Activated naive CD4-positive, alpha-beta T cell treated with anti-CD3 and anti-CD28 coated beads, Interleukin-2, amount 50 U/mL, for 72 hours (primary cell): ENCODE measurements at regions not wholly inside any gene's neighbourhood (a gene's known extent, or its start where the extent isn't known, plus 50 kb on each side); places are given as distances from the start of the nearest gene placed in this dataset.

Experiments used
- ATAC-seq, 2 donors: fragments of 150-1000 bp; cut with Tn5 transposase; 2 replicates each; pipeline ENCODE4 v1.10.0; 2021; ENCODE audit warnings: mild to moderate bottlenecking in 2 of 2, moderate library complexity in 2 of 2
- DNase-seq, 2 donors: peaks; one replicate each; pipeline ENCODE4 v3.0.0; 2021 to 2022; ENCODE audit warnings: low spot score in 2 of 2
- H3K27ac Mint-ChIP-seq, 2 donors: one replicate each; pipeline ENCODE4 v1.8.0; 2022; ENCODE audit warnings: mild to moderate bottlenecking in 2 of 2, mixed read lengths in 2 of 2
- H3K36me3 Mint-ChIP-seq, 2 donors: one replicate each; pipeline ENCODE4 v1.8.0; 2022; ENCODE audit warnings: mixed read lengths in 2 of 2
- H3K9me3 Mint-ChIP-seq, 2 donors: one replicate each; pipeline ENCODE4 v1.8.0; 2022; ENCODE audit warnings: mixed read lengths in 2 of 2

DNA sequence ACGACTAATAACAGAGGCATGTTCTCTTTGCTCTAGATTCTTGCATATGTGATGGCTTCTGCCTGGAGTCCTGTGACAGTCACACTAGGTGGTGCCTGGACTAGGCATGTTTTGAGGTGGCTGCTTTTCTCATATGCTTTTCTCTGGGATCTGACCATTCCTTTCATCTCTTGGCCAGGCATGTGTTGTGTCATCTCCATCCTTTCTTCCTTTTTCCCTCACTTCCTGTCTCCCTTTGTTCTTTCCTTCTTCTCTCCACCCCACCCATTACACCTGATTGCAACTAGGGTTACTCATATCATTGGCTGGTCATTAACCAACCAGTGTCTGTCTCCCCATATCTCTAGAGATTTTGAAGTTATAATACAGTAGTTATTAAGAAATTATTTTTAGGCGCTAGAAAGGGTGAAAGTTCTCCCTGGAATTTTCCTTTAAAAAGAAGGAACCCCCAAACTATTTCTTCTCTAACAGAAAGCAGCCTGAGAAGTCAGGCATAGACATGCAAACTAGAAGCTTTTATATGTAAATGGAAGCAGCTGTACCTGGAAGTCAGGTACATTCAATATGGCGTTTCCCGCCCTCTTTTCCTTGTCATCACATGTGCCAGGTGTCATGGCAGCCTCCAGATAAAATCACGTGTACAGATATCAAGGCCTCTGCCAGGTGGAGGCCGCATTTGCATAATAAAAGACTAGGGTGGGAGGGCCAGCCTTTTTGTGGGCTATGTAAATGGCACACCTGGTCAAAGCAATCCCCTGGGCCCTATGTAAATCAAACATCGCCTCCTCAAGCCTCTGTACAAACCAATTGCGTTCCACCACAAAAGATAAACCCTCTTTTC is 220.4 kb upstream of the MEX3C start:
- Mint-ChIP-seq H3K9me3 (no peaks in the 10 kb centered on the region), H3K36me3 (no peaks in the 10 kb centered on the region), H3K27ac (no peak overlapping the region)
- no peak for DNase-seq
- ATAC-seq: no peak

- no peaks in the 10 kb centered on the region for H3K36me3 Mint-ChIP-seq
- ATAC-seq (peak; percentile 75 to 84), DNase-seq (peak in 1 of 2 donors; percentile 4)
- no peak overlapping the region for H3K27ac Mint-ChIP-seq
- H3K9me3 Mint-ChIP-seq: peaks cover 2 to 6% of the 10 kb centered on the region in 2 donors
Measured at GRCh38 chr18:51425475-51425874, 228.0 kb upstream of the MEX3C start.

DNA sequence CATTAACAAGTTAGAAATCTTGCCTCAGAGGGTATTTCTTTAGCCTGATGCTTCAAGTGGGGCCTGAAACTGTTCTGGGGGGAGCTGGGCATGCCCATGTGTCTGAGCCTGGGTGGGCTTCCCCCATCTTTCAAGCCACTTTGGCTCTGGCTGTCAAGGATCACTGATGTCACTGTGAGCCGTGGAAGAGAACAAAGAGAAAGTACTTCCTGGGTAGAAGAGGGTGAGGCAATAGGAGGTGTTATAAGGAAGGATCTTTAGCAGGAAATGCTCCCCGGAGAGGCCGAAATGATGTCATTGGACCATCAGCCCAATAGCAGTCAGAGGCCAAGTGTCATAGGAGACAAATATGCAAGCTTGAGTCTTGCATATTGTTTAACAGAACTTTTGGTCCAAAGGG is 228.4 kb upstream of the MEX3C start:
- H3K9me3 Mint-ChIP-seq: peaks cover 4 to 6% of the 10 kb centered on the region in 2 donors
- DNase-seq (no peak), ATAC-seq (peak; percentile 26 to 48)
- no peak overlapping the region for H3K27ac Mint-ChIP-seq
- no peaks in the 10 kb centered on the region for H3K36me3 Mint-ChIP-seq

GRCh38 chr18:51426996-51427395 is 229.5 kb upstream of the MEX3C start:
- DNase-seq: no peak
- no peak for ATAC-seq
- H3K9me3 Mint-ChIP-seq: peaks cover 4 to 10% of the 10 kb centered on the region in 2 donors
- H3K27ac Mint-ChIP-seq: no peak overlapping the region
- no peaks in the 10 kb centered on the region for H3K36me3 Mint-ChIP-seq

- ATAC-seq (no peak), DNase-seq (no peak)
- Mint-ChIP-seq H3K9me3 (peaks cover 4 to 10% of the 10 kb centered on the region in 2 donors), H3K36me3 (no peaks in the 10 kb centered on the region), H3K27ac (no peak overlapping the region)
Measured at GRCh38 chr18:51429644-51430043, 232.2 kb upstream of the MEX3C start.

GRCh38 chr18:51430538-51430937 is 233.1 kb upstream of the MEX3C start:
- Mint-ChIP-seq H3K27ac (no peak overlapping the region), H3K36me3 (no peaks in the 10 kb centered on the region), H3K9me3 (peaks cover 4 to 10% of the 10 kb centered on the region in 2 donors)
- ATAC-seq (no peak), DNase-seq (no peak)

DNA sequence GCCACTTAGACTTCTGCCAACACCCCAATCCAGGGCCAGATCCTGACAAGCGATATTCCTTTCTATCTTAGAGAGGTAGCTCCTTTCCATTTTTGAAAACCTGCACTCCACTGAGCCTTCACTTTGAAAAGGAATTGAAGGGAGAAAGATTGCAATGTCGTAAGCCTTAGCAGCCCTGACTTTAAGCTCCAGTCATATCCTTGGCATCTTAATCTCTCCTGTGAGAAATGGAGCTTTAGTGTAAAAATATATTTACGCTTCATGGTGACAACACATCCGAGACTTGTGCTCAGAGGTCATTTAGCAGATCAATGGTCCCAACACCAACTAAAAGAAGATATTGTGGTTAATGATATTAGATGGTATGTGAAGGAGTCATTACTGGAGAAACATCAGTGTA is 235.8 kb upstream of the MEX3C start:
- ATAC-seq (no peak), DNase-seq (no peak)
- no peak overlapping the region for H3K27ac Mint-ChIP-seq
- H3K36me3 Mint-ChIP-seq: no peaks in the 10 kb centered on the region
- peaks cover 4 to 10% of the 10 kb centered on the region in 2 donors for H3K9me3 Mint-ChIP-seq

GRCh38 chr18:51433881-51434280 is 236.4 kb upstream of the MEX3C start:
- Mint-ChIP-seq H3K9me3 (peaks cover 4 to 8% of the 10 kb centered on the region in 2 donors), H3K36me3 (no peaks in the 10 kb centered on the region), H3K27ac (no peak overlapping the region)
- DNase-seq (no peak), ATAC-seq (no peak)

GRCh38 chr18:51437280-51438271 is 240.1 kb upstream of the MEX3C start:
- Mint-ChIP-seq H3K36me3 (peaks cover 0 to under 1% of the 10 kb centered on the region in 2 donors), H3K27ac (no peak overlapping the region), H3K9me3 (no peaks in the 10 kb centered on the region)
- DNase-seq: no peak
- ATAC-seq: no peak

DNA sequence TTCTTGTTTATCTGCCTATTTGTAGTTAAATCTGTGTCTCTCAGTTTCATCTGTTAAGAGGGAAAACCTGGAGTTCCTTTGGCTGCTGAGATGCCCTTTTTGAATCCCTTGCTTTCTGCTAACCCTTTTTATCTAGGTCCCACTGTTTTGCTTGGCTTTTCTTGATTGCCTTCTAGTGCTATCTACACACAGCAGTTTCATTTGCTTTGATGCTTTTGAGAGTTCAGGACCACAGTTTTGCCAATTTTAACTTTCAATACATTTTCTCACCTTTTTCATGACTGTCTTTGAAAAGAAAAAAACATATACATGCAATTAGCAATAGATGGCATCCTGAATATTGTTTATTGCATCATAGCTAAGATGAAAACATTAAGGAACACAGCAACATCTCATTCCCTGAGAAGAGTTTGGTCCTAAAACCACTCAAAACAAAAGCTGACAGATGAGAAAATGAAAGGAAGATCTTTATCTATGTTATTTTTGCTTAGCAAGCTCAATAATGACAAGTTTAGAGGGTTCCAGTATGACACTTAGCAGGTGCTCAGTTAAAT is 241.4 kb upstream of the MEX3C start:
- H3K9me3 Mint-ChIP-seq: no peaks in the 10 kb centered on the region

DNA sequence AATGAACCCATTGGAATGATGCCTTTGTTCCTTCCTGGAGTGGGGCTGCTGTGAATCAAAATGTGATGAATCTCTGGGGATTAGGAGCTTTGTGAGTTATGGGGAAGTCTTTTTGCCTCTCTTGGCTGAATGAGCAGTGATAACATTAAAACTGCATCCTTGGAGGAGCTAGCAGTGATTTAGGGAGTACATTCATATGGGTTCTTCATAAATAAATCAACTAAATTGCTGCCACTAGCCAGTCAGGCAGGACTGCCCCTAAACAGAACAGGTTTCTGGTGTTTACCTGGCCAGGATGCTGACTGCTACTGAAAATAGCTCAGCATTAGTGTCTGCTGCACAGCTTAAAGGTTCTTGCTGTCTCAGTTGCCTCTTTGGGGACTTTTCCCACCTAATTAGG is 244.5 kb upstream of the MEX3C start:
- Mint-ChIP-seq H3K27ac (no peak overlapping the region), H3K36me3 (peaks cover 0 to 5% of the 10 kb centered on the region in 2 donors), H3K9me3 (no peaks in the 10 kb centered on the region)
- DNase-seq (no peak), ATAC-seq (no peak)

More for the DNA sequence above, 241.4 kb upstream of the MEX3C start:
- DNase-seq: no peak
- H3K27ac Mint-ChIP-seq: no peak overlapping the region
- H3K36me3 Mint-ChIP-seq: peaks cover 0 to 5% of the 10 kb centered on the region in 2 donors
- no peak for ATAC-seq

DNA sequence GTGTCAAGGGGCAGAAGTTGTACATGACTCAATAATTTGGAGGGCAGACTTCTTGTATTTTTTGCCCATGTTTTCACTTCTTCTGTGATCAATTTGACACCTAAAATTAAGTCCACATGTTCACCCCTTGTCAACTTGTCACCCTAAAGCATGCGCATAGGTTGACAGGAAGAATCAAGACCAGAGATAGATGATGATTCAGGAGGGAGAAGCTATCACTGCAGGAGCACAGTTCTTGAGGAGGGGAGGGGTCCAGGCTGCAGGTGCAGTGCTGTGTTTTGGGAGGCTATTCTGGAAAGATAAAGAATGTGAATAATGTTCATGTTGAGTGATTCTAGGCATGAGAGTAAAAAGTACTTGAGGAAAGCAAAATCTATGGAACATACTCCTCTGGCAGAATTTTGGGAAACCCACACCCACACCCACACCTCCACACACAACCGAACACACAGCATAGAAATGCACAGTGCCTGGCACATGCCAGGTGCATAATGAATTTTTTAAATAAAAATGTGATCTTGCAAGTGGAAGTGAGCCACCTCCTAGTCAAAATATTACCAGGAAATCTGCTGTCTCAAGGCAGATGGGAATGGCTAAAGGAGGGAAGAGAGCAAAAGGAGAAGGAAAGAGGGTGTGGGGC is 249.2 kb upstream of the MEX3C start:
- peaks cover 0 to 5% of the 10 kb centered on the region in 2 donors for H3K36me3 Mint-ChIP-seq
- no peak overlapping the region for H3K27ac Mint-ChIP-seq
- DNase-seq: no peak
- no peaks in the 10 kb centered on the region for H3K9me3 Mint-ChIP-seq
- ATAC-seq: no peak

DNA sequence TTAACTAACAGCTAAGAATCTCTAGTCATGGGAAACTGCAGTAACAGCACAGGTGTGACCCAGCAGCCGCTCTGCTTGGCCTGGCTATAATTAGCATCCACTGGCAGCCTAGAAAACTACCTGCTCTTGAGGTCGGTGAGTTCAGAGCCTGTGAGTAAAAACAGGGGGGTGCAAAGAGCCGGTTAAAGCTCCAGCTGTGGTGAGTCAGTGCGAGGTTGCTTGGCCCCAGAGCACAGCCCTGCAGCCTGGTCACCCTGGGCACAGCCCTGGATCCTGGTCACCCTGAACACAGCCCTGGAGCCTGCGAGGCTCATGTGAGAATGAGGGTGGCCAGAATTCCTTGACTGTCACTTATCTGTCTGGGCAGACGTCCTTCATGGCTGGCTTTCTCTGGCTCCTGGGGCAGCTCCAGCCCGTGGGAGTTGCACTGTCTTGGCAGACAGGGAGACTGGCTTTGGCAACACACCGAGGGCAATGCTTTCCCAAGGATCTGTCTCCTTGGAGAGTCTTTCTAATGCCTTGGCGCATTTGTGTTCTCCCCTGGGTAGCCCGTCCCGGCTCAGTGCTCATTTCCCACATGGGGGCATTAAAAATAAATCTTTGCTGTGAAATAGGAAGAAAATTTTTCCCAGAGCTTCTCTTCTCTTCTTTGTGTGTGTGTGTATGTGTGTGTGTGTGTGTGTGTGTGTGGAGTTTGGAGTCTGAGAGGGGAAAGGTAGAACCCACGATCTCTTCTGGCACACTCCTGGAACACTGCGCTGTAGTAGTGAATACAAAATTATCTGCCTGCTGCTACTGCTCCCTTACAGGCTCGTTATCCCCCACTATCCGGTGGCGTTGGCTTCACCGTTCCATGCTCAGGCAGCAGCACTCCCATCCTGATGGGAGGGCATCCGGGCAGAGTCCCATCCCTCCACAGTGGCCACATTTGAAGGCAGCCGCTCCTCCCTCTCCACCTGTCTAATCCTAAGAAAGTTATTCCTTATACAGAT is 250.2 kb upstream of the MEX3C start:
- Mint-ChIP-seq H3K36me3 (peaks cover 0 to 3% of the 10 kb centered on the region in 2 donors), H3K9me3 (no peaks in the 10 kb centered on the region), H3K27ac (no peak overlapping the region)
- ATAC-seq (no peak), DNase-seq (no peak)

DNA sequence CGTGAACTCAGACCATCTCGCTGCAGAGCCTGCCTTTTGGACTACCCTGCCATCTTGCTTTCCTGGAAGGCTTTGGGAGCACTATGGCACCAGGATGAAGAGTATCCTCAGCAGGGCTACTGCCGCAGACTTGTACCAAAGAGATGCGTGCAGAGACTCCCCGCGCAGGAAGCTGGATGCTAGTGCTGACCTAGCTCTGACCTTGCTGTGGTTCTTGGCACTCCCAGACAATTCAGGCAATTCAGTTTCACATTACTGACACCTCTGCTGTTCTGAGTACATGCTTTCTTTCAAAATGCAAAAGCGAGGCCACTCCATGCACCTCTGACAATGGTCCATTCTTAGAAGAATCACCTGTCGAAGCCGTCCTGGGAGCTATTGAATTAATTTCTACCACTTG is 251.5 kb upstream of the MEX3C start:
- H3K27ac Mint-ChIP-seq: no peak overlapping the region
- no peak for DNase-seq
- no peaks in the 10 kb centered on the region for H3K36me3 Mint-ChIP-seq
- no peaks in the 10 kb centered on the region for H3K9me3 Mint-ChIP-seq
- ATAC-seq: no peak

DNA sequence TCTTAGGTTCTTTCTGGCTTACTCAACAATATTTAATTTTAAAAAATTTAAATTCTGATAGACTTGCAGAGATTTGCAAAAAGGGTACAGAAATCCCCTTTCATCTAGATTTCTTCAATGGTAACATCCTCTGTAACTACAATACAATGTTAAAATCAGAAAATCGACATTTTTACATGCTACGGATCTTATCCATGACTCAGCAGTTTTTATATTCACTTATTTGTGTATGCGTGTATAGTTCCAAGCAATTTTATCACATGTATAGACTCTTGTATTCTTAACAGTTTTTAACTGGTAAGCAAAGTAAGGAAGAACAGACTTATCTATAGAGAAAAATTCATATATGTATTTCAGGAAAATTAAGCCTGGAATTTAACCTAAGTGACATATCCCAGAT is 256.1 kb upstream of the MEX3C start:
- Mint-ChIP-seq H3K27ac (no peak overlapping the region), H3K36me3 (no peaks in the 10 kb centered on the region), H3K9me3 (no peaks in the 10 kb centered on the region)
- ATAC-seq: no peak
- DNase-seq: no peak
